GM12892 (cell line): ENCODE measurements at regions not wholly inside any gene's neighbourhood (a gene's known extent, or its start where the extent isn't known, plus 50 kb on each side); places are given as distances from the start of the nearest gene placed in this dataset.
"Not testable (repeated sequence)": the region's sequence is repeated elsewhere in the genome, so short reads cannot be mapped to it uniquely, and the experiment has no call there.

ENCODE experiments used
- DNase-seq: peaks from one replicate; pipeline ENCODE4 v3.0.0; 2011; ENCODE audit not compliant: insufficient read length
- FAIRE-seq: peaks from 2 replicates; lab custom pipeline; 2011; peaks lifted over from hg19 to GRCh38; lab: Jason Lieb, UNC
- POLR2A ChIP-seq: IDR thresholded peaks from 2 replicates; pipeline ENCODE4 v1.6.1; 2011; ENCODE audit warnings: low read depth, low read length, control low read depth
- POLR2AphosphoS5 ChIP-seq: IDR thresholded peaks from 2 replicates; pipeline ENCODE4 v1.6.1; 2011; ENCODE audit warnings: low read depth, low read length, control low read depth
- TAF1 ChIP-seq: IDR thresholded peaks from 2 replicates; pipeline ENCODE4 v1.6.1; 2011; ENCODE audit warnings: low read depth, mild to moderate bottlenecking, control low read depth, low read length, borderline replicate concordance

DNA sequence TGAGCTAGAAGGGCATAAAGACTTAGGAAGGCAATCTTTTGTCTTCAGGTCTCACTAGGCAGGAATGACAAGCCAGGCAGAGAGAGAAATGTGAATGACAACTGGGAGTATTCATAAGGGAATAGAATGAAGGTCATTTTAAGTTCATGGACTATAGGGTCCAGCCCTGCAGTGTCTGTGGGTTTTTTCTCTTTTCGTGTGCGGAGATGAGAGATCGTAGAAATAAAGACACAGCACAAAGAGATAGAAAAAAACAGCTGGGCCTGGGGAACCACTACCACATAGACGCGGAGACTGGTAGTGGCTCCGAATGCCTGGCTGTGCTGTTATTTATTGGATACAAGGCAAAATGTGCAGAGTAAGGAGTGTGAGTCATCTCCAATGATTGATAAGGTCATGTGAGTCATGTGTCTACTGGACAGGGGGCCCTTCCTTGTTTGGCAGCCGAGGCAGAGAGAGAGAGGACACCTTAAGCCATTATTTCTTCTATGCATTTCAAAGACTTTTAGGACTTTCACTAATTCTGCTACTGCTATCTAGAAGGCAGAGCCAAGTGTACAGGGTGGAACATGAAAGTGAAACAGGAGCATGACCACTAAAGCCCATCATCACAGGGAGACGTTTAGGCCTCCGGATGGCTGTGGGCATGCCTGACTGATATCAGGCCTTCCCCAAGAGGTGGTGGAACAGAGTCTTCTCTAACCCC lies 921.8 kb upstream of the PCDH10 start:
- DNase-seq (no peak), FAIRE-seq (no peak)
- TF ChIP-seq TAF1 (no peak), POLR2AphosphoS5 (no peak), POLR2A (no peak)

DNA sequence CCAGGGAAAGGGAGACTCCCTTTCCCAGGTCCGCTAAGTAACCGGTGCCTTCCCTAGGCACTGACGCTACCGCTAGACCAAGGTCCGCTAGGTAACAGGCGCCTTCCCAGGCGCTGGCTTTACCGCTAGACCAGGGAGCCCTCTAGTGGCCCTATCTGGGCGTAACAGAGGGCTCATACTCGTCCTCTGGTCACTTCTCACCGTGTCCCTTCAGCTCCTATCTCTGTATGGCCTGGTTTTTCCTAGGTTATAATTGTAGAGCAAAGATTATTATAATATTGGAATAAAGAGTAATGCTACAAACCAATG lies 921.3 kb upstream of the PCDH10 start:
- not testable (repeated sequence) for FAIRE-seq, DNase-seq

DNA sequence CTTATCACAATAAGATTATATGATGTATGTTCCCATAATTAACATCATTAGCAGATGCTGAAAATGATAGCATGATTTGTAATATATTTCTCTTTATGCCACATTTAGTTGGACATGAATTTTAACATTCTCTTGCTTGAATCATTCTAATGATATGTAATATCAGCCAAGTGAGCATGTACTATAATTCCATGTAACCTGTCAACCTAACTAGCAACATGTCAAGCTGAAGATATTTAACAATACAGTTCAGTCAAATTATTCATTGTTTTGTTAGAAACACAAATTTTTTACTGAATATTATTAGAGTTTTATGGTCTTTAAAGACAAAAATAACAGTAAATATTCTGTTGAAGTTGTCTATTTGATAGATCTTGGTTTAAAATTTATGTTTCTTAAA lies 920.4 kb upstream of the PCDH10 start:
- FAIRE-seq (no peak), DNase-seq (no peak)
- TF ChIP-seq POLR2AphosphoS5 (no peak), POLR2A (no peak), TAF1 (no peak)

DNA sequence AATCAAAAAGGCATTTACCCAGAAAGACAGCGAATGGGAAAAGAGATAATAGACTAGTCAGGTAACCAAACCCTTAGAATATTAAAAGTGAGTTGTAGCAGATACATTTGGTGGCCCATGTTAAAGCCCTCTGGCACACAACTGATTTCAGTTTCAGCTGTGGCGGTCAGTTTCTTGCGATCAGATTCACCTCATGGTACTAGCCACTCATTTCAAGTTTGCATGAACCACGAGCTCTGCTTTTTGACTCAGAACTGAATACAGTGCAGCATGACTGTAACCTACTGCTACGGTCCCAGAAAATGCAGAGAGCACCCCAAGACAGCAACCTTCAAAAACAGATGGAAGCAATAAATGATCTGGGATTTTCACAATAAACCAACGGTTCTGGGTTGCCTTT lies 919.1 kb upstream of the PCDH10 start:
- no peak for TF ChIP-seq POLR2A
- FAIRE-seq (no peak), DNase-seq (no peak)

DNA sequence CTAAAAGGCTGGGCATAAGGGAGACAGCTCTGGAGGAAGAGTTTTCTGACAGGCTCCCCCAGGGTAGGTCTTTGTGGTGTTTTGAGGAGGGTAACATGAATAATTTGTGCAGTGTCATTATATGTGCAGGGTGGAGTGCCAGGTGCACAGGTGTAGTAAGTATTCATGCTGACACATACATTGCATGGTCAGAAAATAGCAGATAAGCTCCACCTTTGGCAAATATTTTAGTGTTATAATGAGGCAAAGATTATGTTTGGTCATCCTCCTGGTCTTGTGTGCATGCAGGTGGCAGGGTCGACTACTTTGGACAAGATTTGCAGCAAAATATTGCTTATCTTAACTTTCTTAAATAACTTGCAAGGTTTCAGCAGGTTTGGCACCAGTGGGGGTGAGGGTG lies 910.4 kb upstream of the PCDH10 start:
- TF ChIP-seq TAF1 (no peak), POLR2A (no peak), POLR2AphosphoS5 (no peak)
- FAIRE-seq (no peak), DNase-seq (no peak)

DNA sequence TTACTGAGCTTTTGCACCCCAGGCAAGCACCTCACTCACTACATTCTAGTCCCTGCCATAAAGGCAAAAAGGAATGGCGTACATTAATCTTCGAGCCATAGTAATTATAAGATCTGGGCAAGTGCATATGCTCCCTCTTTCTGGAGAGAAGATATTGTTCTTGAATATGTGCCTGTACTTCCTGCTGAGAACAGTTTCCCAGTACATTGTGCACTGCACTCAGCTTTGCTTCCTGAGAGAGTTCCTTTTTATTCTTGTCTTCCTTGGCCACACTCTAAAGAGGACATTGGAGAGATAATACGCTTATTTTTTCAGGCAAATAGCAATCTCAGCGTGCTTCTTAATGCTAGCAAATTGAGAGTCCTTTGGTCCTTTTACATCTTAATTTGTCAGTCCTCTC lies 909.0 kb upstream of the PCDH10 start:
- TF ChIP-seq POLR2A (no peak), TAF1 (no peak), POLR2AphosphoS5 (no peak)
- no peak for FAIRE-seq
- DNase-seq: no peak

DNA sequence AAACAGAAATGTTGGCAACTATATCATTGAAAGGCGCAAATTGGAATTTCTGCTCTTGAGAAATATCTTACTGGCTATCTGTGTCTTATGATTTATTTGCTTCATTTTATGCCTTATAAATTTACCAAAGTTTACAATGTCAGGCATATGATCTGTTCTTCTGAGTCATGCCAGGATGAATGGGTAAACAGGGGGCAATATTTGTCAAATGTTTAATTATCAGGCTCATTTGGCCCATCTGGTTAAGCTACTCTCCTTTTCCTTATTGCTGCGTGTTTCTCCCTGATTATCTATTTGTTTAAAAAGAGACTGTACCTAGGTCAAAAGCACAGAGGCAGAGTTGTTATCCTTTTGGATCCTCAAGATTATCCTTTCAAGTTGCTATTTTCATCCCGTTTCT lies 903.8 kb upstream of the PCDH10 start:
- FAIRE-seq (no peak), DNase-seq (no peak)
- TF ChIP-seq POLR2A: no peak
- no peak for TF ChIP-seq TAF1
- TF ChIP-seq POLR2AphosphoS5: no peak

DNA sequence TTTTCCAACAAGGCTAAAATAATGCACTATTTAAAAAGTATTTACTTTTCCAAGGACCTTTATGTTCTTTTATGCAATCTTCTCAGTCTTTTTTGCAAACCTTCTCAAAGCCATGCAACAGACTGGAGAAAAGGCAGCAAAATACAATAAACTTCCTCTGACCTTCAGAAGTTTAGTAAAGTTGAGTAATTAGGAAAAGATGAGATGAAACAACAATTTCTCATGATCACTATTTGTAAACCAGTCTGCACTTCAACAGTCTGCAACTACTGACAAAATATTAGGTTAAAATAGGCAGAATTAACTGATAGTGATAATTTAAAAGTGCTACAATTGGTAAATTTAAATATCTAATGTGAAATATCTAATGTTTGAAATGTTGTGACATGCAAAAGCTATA lies 884.9 kb upstream of the PCDH10 start:
- TF ChIP-seq TAF1 (no peak), POLR2AphosphoS5 (no peak), POLR2A (no peak)
- FAIRE-seq: no peak
- DNase-seq: no peak

DNA sequence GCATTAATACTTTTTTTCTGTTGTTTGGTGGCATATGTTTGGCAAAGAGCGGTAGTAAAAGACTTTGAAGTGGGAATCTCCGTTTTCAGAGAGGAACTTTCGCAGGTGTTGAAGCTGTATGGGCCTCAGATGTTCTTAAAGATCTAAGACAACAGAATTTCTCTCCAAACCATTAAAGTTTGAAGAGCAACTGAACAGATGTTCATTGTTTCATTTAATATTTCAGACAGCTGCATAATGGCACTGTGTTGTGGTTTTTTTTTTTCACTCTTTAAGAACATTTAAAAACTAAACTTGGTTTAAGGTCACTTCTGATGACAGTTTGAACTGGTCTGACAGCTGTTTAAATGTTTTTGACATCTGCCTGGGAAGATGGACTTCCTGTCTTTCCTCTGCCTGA lies 882.7 kb upstream of the PCDH10 start:
- FAIRE-seq (no peak), DNase-seq (no peak)
- no peak for TF ChIP-seq POLR2A
- no peak for TF ChIP-seq POLR2AphosphoS5
- no peak for TF ChIP-seq TAF1

DNA sequence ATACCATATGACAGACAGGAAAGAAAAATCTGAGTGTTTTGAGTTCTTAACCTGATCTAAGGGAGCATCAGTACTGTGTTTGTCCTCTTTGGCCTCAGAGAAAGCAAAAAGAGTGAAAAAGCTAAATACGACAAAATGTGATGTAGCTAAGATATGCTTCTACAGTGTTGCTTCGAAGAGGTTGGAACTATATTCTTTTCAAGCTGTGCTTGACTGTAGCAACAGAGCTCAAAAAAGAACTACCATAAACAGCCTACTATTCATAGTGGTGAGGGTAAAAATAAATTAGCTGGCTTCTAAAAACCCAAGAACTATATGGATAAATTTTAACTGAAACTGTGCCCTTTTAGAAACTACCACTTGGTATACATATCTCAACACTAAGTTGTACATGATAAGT lies 881.8 kb upstream of the PCDH10 start:
- DNase-seq: no peak
- FAIRE-seq: no peak
- TF ChIP-seq POLR2A (no peak), TAF1 (no peak), POLR2AphosphoS5 (no peak)

DNA sequence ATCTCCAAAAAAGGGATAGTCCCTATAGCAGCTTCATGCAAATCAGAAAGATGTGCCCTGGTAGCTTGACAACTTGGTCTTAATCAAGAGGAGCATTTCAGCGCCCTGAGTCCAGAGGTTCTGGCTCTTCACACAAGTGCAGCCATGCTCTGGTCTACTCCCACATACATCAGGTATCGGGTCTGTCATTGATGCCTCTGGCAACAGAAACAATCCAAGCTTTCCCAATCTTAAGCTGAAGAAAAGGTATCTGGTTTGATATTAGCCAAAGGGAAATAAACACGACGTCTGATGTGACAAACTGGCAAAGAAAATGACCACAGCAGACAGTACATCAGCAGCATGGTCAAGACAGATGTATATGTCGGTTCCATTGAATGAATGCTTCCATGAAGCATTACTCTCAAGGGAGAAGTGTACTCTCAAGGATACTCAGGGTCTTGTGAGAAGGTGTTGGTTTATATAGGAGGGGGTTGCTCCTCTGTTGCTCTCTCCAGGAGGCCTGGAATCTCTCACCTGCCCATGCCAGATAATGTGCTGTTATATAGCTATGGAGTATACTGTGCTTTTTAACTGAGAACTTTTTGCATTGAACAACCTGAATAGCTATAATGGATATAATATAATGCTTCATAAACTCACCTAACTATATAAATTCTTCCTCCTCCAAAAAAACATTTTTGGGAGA lies 879.6 kb upstream of the PCDH10 start:
- TF ChIP-seq TAF1 (no peak), POLR2A (no peak)
- DNase-seq (no peak), FAIRE-seq (no peak)

DNA sequence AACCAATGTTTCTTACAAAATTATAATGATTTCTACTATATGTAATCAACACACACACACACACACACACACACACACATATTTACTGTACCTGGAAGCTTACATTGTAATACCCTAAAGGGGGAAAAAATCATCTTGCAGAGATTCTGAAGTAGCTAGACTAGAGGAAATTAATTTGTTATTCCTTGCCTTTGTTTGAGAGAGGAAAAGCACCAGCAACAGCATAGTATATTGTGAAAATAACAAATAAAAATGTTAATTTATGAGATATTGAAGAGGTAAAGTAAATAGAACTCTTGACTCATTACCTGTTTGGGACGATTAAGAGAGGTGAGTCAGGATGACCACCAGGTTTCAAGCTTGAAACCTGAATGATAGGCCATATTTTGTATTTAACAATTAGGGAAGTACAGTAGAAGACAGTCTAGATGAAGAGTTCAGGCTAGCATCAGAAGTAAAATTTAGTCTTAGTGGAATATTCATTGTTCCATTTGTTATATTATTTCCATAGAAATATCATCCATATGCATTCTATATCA lies 873.4 kb upstream of the PCDH10 start:
- TF ChIP-seq TAF1 (no peak), POLR2AphosphoS5 (no peak), POLR2A (no peak)
- no peak for FAIRE-seq
- no peak for DNase-seq

DNA sequence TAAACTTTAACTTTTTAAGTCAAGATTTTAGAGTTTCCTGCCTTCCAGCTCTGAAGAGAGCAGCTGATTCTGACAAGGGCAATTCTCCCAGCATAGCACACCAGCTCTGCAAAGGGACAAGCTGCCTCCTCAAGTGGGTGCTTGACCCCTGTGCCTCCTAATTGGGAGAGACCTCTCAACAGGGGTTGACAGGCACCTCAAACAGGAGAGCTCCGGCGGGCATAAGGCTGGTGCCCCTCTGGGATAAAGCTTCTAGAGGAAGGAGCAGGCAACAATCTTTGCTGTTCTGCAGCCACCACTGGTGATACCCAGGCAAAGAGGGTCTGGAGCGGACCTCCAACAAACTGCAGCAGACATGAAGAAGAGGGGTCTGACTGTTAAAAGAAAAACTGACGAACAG lies 872.9 kb upstream of the PCDH10 start:
- DNase-seq: no peak
- no peak for TF ChIP-seq POLR2AphosphoS5
- no peak for TF ChIP-seq TAF1
- TF ChIP-seq POLR2A: no peak
- no peak for FAIRE-seq

DNA sequence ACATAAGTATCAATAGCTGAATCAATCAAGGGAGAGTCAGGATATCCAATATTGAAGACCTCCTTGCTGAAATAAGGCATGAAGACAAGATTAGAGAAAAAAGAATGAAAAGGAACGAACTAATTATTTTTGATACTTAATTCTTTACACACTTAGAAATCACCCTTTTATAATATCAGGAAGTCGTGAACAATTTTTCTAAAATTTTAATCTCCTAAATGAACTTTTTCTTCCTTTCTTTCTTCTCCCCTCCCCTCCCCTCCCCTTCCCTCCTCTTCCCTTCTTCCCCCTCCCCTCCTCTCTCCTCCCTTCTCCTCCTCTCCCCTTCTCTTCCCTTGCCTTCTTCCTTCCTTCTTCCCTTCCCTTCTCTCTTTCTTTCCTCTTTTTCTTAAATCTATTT lies 872.1 kb upstream of the PCDH10 start:
- no peak for FAIRE-seq
- no peak for DNase-seq
- TF ChIP-seq TAF1 (no peak), POLR2AphosphoS5 (no peak), POLR2A (no peak)
